ENCODE measurements at regions not wholly inside any gene's neighbourhood (a gene's known extent, or its start where the extent isn't known, plus 50 kb on each side); places are given as distances from the start of the nearest gene placed in this dataset.
"Not testable (repeated sequence)": the region's sequence is repeated elsewhere in the genome, so short reads cannot be mapped to it uniquely, and the experiment has no call there.

DNA sequence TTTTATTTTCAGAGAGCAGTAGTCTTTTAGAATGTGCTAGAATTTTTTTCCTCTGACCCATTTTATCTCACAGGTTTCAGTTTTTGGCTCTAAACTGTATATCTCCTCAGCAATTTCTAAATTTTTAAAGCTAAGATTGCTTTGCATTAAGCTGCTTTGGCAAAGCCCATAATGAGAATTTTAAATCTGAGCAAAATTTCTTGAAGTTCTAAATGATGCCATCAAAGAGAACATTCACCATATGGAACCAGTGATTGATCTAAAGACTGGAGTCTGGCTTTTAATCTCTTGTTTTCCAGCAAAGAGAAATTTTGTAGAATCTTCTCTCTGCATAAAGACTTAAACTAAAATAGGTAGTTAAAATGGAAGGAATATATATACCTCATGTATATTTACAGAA, 313.6 kb downstream of the TBC1D32 start:
- no peak for DNase-seq

DNA sequence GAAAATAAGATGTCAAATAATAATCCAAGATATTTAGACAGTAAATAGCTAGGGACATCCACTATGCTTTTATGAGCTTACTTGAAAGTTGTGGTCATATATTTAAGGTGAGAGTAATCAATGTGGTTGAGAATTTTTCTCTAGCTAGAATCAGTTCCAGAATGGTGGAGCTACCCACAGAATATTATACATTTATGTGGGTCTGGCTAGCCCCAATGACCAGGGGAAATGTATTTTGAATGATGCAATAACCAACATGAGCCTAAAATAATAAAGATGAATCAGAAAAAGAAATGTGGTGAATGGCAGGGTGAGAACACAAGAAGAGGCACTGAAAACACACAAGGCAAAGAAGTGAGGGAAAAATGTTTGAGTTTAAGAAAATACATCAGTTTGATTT, 325.7 kb downstream of the TBC1D32 start:
- no peak for DNase-seq

DNA sequence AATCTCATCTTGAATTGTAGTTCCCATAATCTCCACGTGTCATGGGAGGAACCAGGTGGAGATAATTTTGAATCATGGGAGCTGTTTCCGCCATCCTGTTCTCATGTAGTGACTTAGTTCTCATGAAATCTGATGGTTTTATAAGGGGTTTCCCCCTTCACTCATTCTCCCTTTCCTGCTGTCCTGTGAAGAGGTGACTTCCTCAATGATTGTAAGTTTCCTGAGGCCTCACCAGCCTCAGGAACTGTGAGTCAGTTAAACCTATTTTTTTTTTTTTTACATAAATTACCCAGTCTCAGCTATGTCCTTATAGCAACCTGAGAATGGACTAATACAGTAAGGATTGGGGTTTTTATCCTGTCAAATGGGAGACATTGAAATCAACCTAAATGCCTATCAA, 328.3 kb downstream of the TBC1D32 start:
- DNase-seq = no peak

DNA sequence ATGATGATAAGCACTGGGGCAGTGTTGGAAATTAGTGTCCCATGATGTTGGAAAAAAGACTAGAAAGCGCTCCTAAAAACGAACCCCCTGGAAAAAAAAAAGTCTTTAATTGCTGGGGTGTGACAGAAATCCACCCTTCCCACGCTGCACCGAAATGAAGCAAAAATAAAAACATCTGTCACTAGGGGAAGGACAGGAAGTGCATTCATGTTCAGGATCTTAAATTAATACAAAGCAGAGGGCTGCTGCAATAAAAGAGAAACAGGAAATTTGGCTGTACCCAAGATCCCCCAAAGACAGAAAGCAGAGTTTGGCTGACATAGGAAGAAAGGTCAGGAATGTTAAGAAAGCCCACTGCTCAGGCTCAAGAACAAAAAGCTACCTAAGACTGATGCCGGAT, 333.9 kb downstream of the TBC1D32 start:
- DNase-seq = no peak

DNA sequence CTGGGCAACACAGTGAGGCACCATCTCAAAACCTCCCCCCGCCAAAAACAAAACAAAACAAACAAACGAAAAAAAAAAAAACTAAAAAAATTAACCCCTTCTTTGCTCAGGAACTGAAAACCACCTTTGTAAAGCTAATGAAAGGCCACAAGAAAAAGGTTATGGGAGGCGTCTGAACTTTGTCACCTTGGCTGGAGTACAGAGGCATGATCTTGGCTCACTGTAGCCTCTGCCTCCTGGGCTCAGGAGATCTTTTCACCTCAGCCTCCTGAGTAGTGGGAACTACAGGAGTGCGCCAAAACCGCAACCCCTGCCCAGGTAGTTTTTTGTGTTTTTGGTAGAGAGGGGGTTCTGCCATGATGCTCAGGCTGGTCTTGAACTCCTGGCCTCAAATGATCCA, 337.9 kb downstream of the TBC1D32 start:
- no peak for DNase-seq

- no peak for DNase-seq
Observed at GRCh38 chr6:120994573-120994967, 339.7 kb downstream of the TBC1D32 start.

DNA sequence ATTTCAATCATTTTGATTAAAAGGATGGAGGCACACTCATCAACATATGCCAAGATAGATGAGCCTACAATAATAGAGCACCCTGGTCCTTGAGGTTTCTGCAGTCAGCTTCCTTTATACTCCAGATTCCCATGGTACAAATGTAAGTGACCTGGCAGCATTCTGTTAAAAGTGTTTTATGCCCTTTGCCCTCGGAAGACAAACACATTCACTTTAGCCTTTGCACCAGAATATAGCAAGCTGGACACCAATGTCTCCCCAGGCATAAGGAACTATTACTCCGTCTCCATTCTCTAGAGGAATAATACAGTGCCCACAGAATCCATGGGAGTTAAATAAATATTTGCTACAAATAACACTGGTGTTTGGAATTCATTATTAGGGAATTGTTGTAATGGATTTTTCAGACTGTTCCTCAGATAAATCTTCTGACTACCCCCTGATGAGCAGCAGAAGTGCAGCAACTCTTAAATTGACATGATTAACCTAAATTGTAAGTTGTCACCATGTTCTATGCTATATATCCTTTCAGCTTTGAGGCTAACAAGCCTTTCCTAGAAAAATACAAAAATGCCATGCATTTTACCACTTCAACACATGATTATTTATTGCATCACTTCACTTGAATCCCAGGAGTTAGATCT, 340.2 kb downstream of the TBC1D32 start:
- no peak for DNase-seq

DNA sequence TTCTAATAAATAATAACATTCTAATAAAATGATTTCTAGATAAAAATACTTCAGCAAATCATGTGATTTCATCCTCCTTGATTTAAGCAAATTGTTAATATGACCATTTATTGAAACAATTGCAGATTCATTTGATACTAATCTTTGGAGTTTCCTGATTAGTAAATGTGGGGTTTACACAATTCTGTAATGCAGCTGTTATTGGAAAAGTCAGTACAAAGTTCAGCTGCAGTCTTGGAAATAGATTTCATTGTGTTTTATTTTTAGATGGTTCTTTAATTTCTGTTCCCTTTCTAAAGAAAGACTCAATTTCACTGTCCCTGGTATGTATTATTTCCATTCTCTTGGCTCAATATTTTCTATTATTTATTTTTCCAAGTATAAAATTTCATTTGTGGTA, 342.0 kb downstream of the TBC1D32 start:
- DNase-seq = no peak

GRCh38 chr6:120990866-120991265, 343.4 kb downstream of the TBC1D32 start:
- no peak for DNase-seq

GRCh38 chr6:120981835-120982234, 352.4 kb downstream of the TBC1D32 start:
- no peak for DNase-seq

GRCh38 chr6:120966321-120966720, 368.0 kb downstream of the TBC1D32 start:
- no peak for DNase-seq

DNA sequence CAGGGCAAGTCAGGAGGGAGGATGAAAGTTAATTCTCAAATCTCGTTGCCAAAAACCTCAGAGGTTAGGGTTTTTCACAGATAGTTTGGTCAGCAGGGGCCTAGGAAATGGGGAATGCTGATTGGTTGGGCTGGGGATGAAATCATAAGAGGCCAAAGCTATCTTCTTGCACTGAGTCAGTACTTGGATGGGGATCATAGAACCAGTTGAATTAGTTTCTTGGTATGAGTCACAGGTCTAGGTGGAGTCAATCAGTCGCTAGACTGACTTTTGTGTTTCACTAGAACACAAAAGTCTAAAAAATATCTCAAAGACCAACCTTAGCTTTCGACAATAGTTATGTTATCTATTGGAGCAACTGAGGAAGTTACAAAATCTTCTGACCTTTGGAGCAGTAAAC, 368.5 kb downstream of the TBC1D32 start:
- no peak for DNase-seq

GRCh38 chr6:120960761-120961160, 373.5 kb downstream of the TBC1D32 start:
- DNase-seq = no peak

DNA sequence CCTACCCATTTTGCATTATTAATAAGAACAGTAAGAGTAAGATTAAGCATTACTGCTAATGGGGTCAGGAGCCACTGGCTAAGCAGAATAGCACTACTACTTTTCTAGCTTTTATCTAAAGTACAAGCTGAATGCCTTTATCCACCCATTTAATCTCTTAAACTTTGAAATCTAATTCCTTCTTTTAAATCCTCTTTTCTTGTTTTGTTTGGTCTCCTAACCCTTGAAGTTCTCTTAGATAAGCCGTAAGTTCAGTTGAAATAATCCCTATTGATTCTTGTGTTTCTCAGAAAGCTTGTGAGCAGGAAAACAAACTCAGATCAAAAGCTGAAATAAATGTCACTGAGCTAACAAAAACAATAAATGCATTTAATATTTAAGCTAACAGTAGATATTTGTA, 380.2 kb downstream of the TBC1D32 start:
- DNase-seq = no peak

DNA sequence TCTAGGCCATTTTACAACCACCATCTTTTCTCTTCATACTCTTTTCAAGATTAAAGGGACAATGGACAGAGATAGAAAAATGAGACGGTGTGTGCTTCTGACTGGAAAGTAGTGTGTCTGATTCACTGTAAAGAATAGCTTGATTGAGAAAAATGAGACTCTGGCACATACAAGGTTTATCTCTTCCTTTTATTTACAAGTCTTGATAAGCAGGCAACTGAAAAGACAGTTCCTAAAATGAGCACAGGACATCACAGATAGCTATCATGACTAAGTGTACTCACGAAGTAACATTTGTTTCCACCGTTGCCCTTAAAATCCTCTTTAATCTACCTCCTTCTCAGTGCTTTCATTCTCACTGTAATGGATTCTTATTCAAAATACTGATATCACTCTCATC, 383.0 kb downstream of the TBC1D32 start:
- no peak for DNase-seq

DNA sequence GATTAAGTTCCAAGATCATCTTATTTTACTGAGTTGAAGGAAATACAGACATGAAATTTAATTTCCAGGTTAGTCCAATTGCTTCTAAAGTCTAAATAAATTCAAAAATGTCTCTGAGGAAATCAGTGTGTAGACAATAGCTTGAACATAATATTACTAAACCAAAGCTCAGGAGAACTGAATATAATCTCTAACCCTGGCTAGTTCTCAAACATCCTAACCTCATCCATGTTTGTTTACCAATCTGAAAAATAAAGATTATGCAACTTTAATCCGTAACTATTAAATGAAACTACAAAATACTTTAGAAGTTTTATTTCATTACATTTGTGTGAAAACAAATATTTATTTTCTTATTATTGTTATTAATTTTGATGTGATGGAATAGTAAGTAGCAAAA, 387.2 kb downstream of the TBC1D32 start:
- DNase-seq = no peak

DNA sequence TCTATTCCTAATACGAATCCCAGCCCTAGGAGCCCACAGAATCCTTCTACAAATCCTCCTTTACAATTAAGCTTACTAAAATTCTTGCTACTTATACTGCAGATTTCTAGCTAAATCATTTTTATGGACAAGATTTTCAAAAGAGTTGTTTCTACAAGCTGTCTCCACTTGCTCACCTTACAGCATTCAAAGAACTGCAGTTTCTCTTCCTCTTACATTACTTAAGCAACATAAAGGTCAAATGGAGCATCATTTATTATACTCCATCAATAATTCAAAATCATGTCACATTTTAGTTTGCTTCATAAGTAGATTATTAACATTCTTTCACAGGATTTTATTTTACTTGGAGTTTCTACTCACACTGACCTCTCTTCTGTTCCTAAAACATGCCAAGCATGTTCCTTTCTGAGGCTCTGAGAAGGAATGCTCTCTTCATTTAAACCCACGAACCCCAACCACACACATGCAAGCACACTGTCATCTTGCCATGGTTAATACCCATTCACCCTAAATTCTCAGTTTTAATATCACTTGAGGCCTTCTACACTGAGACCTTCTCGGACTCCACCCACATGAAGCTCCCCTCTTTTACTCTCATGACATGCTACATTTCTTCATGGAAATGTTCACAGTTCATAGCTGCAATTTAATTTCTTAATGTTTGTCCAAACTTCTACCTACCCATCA, 388.2 kb downstream of the TBC1D32 start:
- DNase-seq = no peak

DNA sequence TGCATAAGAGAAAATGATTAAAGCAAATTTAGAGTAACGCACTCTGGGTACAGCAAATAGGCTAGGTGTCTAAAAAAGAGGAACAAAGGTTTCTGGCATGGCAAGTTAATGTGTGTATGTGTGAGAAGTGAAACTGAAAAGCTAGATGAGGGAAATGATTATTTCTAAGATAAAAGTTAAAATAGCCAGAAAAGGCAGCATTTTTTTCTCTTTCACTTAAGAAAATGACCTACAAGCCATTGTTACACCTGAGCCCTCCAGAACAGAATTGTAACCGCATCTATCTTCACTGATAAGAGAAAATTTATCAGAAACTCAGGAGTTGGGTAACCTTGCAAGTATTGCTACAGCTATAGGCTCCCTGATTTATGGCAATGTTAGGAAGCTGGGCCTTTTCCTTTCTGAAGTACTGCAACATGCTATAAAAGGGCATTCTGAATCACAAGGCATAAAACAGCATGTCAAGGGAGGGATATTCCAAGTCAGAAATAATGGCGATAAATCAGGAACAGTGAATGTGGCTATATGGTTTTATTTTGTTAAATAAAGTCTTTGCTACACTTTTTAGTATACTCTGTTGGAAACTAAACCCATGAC, 395.3 kb downstream of the TBC1D32 start:
- DNase-seq = no peak

- no peak for DNase-seq
Observed at GRCh38 chr6:120938164-120938875, 396.0 kb downstream of the TBC1D32 start.

DNA sequence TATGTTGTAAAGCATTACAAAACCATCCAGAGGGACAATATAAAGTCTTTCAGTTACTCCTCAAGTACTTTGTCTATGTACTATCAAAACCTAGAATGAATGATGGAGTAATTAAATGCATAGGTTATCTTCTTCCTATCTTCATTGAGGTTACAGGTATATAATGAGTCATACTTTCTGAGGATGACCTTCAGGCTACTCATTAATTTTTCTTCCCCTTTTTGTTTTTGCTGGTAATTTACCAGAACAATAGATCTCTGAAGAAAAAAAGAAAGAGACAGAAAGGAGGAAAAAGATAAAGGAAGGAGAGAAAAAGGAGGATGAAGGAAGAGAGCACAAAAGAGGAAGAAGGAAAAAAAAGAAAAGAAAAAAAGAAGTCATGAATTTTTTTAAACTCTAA, 398.4 kb downstream of the TBC1D32 start:
- DNase-seq = no peak

DNA sequence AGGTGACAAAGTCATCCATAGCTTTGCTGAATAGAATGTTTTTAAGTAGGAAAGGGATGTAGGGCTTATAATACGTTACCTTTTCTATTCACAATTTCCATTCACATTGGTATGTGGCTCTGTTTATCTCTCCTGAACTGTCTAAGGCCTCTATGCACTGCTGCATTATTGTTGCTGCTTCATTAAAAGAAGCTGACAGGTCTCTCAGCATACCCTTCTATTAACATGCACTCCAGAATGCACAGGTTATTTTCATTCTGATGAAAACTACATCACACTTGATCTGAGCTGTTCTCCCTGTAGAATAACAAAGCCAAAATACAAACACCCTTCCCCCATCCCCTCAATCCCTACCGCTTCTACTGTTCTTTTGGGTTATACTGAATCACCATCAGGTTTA, 399.3 kb downstream of the TBC1D32 start:
- no peak for DNase-seq

DNA sequence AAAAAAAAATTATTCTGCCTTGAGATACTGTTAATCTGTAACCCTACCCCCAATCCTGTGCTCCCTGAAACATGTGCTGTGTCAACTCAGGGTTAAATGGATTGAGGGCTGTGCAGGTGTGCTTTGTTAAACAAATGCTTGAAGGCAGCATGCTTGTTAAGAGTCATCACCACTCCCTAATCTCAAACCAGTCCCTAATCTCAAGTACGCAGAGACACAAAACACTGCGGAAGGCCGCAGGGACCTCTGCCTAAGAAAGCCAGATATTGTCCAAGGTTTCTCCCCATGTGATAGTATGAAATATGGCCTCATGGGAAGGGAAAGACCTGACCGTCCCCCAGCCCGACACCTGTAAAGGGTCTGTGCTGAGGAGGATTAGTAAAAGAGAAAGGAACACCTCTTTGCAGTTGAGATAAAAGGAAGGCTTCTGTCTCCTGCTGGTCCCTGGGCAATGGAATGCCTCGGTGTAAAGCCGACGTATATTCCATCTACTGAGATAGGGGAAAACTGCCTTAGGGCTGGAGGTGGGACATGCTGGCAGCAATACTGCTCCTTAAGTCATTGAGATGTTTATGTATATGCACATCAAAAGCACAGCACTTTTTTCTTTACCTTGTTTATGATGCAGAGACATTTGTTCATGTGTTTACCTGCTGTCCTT, 402.6 kb downstream of the TBC1D32 start:
- DNase-seq = not testable (repeated sequence)

DNA sequence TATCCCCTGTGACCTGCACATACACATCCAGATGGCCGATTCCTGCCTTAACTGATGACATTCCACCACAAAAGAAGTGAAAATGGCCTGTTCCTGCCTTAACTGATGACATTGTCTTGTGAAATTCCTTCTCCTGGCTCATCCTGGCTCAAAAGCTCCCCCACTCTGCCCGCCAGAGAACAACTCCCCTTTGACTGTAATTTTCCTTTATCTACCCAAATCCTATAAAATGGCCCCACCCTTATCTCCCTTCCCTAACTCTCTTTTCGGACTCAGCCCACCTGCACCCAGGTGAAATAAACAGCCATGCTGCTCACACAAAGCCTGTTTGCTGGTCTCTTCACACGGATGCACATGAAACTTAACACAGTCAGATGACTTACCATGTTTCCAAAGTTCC, 403.8 kb downstream of the TBC1D32 start:
- not testable (repeated sequence) for DNase-seq

Data from activated effector memory CD4-positive, alpha-beta T cell treated with anti-CD3 and anti-CD28 coated beads, Interleukin-2, amount 50 U/mL, for 16 hours (primary cell).